ENCODE measurements at regions not wholly inside any gene's neighbourhood (a gene's known extent, or its start where the extent isn't known, plus 50 kb on each side); places are given as distances from the start of the nearest gene placed in this dataset.

DNA sequence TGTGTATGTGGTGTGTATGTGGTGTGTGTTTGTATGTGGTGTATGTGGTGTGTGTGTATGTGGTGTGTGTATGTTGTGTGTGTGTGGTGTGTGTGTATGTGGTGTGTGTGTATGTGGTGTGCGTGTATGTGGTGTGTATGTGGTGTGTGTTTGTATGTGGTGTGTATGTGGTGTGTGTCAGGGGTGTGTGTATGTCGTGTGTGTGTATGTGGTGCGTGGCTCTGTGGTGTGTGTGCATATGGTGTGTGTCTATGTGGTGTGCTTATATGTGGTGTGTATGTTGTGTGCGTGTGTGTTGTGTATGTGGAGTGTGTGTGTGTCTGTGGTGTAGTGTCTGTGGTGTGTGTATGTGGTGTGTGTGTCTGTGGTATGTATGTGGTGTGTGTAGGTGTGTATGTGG, 62.5 kb upstream of the MEDAG start:
- TF ChIP-seq TCF7 (CRISPR knock-in tag; IDR thresholded peaks at IDR 0.05; ENCODE audit: low read depth): no peak
- TF ChIP-seq, protein P1, sequence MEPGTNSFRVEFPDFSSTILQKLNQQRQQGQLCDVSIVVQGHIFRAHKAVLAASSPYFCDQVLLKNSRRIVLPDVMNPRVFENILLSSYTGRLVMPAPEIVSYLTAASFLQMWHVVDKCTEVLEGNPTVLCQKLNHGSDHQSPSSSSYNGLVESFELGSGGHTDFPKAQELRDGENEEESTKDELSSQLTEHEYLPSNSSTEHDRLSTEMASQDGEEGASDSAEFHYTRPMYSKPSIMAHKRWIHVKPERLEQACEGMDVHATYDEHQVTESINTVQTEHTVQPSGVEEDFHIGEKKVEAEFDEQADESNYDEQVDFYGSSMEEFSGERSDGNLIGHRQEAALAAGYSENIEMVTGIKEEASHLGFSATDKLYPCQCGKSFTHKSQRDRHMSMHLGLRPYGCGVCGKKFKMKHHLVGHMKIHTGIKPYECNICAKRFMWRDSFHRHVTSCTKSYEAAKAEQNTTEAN (CRISPR knock-in tag; IDR thresholded peaks at IDR 0.05): no peak
- TF ChIP-seq, protein P2, sequence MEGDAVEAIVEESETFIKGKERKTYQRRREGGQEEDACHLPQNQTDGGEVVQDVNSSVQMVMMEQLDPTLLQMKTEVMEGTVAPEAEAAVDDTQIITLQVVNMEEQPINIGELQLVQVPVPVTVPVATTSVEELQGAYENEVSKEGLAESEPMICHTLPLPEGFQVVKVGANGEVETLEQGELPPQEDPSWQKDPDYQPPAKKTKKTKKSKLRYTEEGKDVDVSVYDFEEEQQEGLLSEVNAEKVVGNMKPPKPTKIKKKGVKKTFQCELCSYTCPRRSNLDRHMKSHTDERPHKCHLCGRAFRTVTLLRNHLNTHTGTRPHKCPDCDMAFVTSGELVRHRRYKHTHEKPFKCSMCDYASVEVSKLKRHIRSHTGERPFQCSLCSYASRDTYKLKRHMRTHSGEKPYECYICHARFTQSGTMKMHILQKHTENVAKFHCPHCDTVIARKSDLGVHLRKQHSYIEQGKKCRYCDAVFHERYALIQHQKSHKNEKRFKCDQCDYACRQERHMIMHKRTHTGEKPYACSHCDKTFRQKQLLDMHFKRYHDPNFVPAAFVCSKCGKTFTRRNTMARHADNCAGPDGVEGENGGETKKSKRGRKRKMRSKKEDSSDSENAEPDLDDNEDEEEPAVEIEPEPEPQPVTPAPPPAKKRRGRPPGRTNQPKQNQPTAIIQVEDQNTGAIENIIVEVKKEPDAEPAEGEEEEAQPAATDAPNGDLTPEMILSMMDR (IDR thresholded peaks at IDR 0.05): no peak
- TF ChIP-seq JUN (CRISPR knock-in tag; IDR thresholded peaks at IDR 0.05): no peak
- no peak for TF ChIP-seq CREM (CRISPR knock-in tag; IDR thresholded peaks at IDR 0.05)
- TF ChIP-seq MYBL2 (CRISPR knock-in tag; IDR thresholded peaks at IDR 0.05): no peak
- no peak for TF ChIP-seq ETV6 (CRISPR knock-in tag; IDR thresholded peaks at IDR 0.05)
- no peak for TF ChIP-seq TEAD4 (CRISPR knock-in tag; IDR thresholded peaks at IDR 0.05)
- TF ChIP-seq ZNF138 (CRISPR knock-in tag; conservative IDR thresholded peaks at IDR 0.05): no peak
- TF ChIP-seq, protein P3, sequence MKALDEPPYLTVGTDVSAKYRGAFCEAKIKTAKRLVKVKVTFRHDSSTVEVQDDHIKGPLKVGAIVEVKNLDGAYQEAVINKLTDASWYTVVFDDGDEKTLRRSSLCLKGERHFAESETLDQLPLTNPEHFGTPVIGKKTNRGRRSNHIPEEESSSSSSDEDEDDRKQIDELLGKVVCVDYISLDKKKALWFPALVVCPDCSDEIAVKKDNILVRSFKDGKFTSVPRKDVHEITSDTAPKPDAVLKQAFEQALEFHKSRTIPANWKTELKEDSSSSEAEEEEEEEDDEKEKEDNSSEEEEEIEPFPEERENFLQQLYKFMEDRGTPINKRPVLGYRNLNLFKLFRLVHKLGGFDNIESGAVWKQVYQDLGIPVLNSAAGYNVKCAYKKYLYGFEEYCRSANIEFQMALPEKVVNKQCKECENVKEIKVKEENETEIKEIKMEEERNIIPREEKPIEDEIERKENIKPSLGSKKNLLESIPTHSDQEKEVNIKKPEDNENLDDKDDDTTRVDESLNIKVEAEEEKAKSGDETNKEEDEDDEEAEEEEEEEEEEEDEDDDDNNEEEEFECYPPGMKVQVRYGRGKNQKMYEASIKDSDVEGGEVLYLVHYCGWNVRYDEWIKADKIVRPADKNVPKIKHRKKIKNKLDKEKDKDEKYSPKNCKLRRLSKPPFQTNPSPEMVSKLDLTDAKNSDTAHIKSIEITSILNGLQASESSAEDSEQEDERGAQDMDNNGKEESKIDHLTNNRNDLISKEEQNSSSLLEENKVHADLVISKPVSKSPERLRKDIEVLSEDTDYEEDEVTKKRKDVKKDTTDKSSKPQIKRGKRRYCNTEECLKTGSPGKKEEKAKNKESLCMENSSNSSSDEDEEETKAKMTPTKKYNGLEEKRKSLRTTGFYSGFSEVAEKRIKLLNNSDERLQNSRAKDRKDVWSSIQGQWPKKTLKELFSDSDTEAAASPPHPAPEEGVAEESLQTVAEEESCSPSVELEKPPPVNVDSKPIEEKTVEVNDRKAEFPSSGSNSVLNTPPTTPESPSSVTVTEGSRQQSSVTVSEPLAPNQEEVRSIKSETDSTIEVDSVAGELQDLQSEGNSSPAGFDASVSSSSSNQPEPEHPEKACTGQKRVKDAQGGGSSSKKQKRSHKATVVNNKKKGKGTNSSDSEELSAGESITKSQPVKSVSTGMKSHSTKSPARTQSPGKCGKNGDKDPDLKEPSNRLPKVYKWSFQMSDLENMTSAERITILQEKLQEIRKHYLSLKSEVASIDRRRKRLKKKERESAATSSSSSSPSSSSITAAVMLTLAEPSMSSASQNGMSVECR (CRISPR knock-in tag; IDR thresholded peaks at IDR 0.05; ENCODE audit: borderline replicate concordance): no peak
- TF ChIP-seq, protein P4, sequence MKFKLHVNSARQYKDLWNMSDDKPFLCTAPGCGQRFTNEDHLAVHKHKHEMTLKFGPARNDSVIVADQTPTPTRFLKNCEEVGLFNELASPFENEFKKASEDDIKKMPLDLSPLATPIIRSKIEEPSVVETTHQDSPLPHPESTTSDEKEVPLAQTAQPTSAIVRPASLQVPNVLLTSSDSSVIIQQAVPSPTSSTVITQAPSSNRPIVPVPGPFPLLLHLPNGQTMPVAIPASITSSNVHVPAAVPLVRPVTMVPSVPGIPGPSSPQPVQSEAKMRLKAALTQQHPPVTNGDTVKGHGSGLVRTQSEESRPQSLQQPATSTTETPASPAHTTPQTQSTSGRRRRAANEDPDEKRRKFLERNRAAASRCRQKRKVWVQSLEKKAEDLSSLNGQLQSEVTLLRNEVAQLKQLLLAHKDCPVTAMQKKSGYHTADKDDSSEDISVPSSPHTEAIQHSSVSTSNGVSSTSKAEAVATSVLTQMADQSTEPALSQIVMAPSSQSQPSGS (CRISPR knock-in tag; IDR thresholded peaks at IDR 0.05; ENCODE audit: borderline replicate concordance, low read depth): no peak
- TF ChIP-seq ATF6 (CRISPR knock-in tag; IDR thresholded peaks at IDR 0.05): no peak
- TF ChIP-seq CREB1 (CRISPR knock-in tag; IDR thresholded peaks at IDR 0.05): no peak

All from WTC11 (cell line).